ENCODE measurements at regions not wholly inside any gene's neighbourhood (a gene's known extent, or its start where the extent isn't known, plus 50 kb on each side); places are given as distances from the start of the nearest gene placed in this dataset.
"Not testable (repeated sequence)": the region's sequence is repeated elsewhere in the genome, so short reads cannot be mapped to it uniquely, and the experiment has no call there.

- DNase-seq, result no peak
Observed at GRCh38 chr3:117011687-117012250, 302.2 kb downstream of the TUSC7 start.

DNA sequence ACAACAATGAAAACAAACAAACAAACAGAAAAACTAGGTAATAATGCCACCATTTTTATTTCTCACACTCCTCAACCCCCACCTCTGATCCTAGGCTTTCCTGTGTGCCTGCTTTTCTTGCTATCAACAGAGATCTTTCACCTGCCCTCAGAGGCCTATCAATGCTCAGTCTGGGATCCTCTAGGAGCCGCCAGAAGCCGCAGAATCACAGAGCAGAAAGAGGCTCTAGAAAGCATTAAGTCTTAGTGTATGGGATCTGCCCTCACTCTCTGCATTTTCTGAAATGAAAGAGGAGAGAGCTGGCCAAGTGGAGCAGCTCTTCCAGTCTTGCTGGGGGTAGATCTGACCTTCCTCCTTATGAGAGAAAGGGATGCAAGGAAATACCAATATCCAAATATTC is 306.8 kb downstream of the TUSC7 start:
- no peak for DNase-seq

- DNase-seq, result no peak
Observed at GRCh38 chr3:117017135-117017894, 307.7 kb downstream of the TUSC7 start.

GRCh38 chr3:117018655-117019054 is 309.1 kb downstream of the TUSC7 start:
- DNase-seq, result no peak

- peak; percentile 63 for DNase-seq
Observed at GRCh38 chr3:117019082-117019713, 309.6 kb downstream of the TUSC7 start.

GRCh38 chr3:117026401-117026800 is 316.8 kb downstream of the TUSC7 start:
- DNase-seq, result no peak

- no peak for DNase-seq
Observed at GRCh38 chr3:117035745-117036144, 326.2 kb downstream of the TUSC7 start.

DNA sequence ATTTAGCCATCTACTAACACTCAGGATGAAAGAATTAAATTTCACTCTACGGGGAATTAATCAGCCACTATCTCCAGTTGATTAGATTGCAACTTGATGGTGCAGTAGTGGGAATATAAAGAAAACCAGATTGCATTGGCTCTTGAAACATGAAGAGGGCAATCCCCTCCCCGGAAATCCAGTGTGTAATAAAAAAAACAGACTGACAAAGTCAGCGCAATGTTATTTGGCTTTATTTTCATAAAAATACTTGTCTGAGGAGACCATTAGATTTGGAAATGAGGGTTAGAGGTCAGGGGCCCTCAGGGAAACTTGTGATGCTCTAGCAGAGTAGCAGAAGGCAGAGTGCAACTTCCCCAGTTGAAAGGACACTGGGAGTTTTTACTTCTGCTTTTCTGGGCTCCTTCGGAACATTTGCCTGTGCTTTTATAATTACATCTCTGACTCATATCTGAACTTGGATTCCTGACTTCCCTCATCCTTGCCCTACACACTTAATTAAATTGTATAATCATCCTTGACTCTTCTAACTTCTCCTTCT is 326.8 kb downstream of the TUSC7 start:
- DNase-seq, result no peak

- DNase-seq, result no peak
Observed at GRCh38 chr3:117045143-117045542, 335.6 kb downstream of the TUSC7 start.

DNA sequence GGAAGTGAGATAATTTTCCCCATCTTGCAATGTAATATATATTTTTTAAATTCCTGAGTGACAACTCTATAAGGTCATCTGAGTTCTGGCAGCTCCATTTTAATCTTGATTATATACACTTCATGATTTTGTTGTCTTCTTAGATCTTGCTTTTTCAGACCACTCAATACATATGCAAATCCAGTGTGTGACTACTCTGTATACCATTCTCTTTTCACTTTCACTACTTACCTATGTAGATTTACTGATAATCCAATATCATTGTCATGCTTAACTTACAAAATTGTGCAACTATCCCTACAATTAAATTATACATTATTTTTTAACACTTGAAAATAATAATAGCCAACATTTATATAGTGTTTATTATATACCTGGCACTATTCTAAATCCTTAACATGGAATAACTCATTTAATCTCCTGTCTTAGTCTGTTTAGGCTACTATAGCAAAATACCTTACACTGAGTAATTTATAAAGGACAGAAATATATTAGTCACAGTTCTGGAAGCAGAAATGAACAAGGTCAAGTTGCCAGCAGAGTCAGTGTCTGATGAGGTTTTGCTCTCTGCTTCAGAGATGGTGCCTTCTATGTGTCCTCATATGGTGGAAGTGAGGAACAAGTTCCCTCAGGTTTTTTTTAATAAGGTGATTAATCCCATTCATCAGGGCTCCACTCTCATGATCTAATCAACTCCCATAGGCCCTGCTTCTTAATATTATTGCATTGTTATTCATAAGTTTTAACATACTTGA is 338.5 kb downstream of the TUSC7 start:
- no peak for DNase-seq

DNA sequence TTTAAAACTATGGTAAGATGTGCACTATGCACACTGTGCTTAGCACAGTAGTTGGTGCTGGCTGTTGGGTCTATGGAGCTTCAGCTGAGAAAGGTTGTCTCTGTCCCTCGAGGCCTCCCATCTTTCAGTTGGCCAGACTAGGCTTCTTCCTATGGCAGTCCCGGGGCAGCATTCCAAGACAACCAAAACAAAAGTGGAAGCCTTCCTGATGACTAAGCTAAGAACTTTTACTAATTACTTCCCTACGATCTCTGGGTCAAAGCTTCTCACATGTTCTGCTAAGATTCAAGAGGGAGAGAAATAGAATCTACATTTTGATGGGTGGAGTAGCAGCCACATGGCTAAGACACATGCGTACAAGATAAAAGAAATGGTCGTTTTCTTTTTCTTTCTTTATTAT is 342.8 kb downstream of the TUSC7 start:
- no peak for DNase-seq

- DNase-seq, result no peak
Observed at GRCh38 chr3:117054556-117054955, 345.0 kb downstream of the TUSC7 start.

- not testable (repeated sequence) for DNase-seq
Observed at GRCh38 chr3:117056946-117057345, 347.4 kb downstream of the TUSC7 start.

DNA sequence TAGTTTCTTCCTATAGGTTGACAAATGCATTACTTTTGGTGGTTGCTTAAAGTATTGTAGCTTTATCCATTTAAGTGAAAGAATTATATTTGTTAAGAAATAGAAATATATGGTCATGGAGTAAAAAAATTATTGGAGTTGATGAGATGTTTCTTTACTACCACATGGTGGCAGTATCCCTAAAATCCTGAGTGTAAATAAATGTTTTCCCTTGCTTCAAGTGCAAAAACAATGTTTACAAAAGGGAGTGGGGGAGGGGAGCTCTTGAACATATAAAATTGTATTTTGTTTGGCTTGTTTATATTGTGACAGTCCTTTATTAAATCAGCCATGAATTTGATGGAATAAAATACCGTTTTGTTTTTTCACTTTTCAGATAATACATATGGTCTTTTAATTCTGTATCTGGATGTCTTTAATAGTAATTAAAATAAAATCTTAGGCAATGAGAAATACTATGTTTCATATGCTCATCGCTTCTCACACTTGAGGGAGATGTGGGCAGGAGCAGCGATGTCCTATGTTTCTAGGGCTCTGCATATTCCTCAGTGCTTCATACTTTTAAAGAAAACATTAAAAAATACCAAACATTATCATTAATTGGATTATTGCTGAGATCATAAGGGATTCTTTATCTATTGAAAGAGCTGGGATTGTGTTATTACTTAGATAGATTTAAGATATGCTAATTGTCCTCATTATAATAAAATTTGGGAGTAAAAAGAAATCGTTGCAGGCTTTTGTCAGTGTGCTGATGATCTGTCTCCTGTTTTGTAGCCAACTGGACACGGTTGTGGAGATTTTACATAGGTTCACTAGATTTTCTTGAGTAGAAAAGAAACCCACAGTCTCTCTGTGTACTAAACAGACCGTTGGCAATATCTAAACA is 349.7 kb downstream of the TUSC7 start:
- DNase-seq, result peak; percentile 68

GRCh38 chr3:117059956-117060270 is 350.3 kb downstream of the TUSC7 start:
- no peak for DNase-seq

GRCh38 chr3:117063930-117064329 is 354.4 kb downstream of the TUSC7 start:
- no peak for DNase-seq

- no peak for DNase-seq
Observed at GRCh38 chr3:117068301-117068700, 358.7 kb downstream of the TUSC7 start.

GRCh38 chr3:117074826-117075225 is 365.2 kb downstream of the TUSC7 start:
- no peak for DNase-seq

DNA sequence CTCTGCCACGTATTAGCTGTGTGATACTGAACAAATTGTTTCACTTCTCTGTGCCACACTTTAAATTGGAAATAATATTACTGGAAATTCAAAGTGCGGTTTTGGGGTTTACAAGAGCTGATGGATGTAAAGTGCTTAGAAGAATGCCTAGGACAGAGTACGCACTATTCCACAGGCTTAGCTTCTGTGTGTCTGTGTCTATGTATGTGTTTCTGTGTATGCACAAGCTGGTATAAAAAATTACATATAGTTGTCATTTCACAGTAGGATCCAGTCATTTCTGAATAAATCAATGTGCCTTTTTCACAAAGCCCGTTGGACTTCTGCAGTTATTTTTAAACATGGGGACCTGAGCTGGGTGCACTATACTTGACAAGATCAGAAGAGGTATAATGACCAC is 370.4 kb downstream of the TUSC7 start:
- DNase-seq, result no peak

DNA sequence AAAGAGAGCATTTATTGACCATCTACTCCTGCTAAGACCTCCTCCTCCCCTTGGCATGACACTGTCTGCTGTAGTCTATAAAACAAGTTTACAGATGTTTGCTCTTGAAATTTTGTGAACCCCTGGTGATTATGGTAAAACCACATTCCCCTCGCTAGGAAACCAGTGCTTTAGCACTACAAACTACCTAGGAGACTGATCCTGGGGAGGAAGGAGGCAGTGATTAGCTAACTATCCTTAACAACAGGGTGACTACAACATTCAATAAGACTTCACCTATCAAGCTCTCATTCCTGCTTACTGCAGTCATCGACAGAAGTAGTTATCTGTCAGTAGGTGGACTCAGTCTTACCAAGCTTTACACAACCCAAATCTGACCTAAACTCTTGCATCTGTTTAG is 371.3 kb downstream of the TUSC7 start:
- DNase-seq, result no peak

DNA sequence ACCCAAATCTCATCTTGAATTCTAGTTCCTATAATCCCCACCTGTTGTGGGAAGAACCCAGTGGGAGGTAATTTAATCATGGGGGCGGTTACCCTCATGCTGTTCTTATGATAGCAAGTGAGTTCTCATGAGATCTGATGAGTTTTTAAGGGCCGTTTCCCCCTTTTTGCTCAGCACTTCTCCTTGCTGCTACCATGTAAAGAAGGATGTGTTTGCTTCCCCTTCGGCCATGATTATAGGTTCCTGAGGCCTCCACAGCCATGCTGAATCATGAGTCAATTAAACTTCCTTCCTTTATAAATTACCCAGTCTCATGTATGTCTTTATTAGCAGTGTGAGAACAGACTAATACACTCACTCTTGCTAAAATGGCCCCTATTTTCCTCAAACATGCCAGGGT is 374.7 kb downstream of the TUSC7 start:
- no peak for DNase-seq

GRCh38 chr3:117084739-117085270 is 375.2 kb downstream of the TUSC7 start:
- DNase-seq, result no peak

Measured in NCI-H1436 treated with DMSO at 0.1 percent for 48 hours (cell line).